ENCODE measurements at regions not wholly inside any gene's neighbourhood (a gene's known extent, or its start where the extent isn't known, plus 50 kb on each side); places are given as distances from the start of the nearest gene placed in this dataset.

- no peak for DNase-seq (ENCODE audit: low spot score)
Observed at GRCh38 chr13:68168448-68168847, 938.3 kb upstream of the PCDH9 start.

- no peak for DNase-seq (ENCODE audit: low spot score)
Observed at GRCh38 chr13:68160466-68160865, 930.3 kb upstream of the PCDH9 start.

- DNase-seq (ENCODE audit: low spot score), result no peak
Observed at GRCh38 chr13:68152414-68152813, 922.3 kb upstream of the PCDH9 start.

- DNase-seq (ENCODE audit: low spot score), result no peak
Observed at GRCh38 chr13:68145852-68146251, 915.7 kb upstream of the PCDH9 start.

- no peak for DNase-seq (ENCODE audit: low spot score)
Observed at GRCh38 chr13:68128297-68128915, 898.3 kb upstream of the PCDH9 start.

GRCh38 chr13:68125087-68125480 is 894.9 kb upstream of the PCDH9 start:
- DNase-seq (ENCODE audit: low spot score), result no peak

- no peak for DNase-seq (ENCODE audit: low spot score)
Observed at GRCh38 chr13:68124437-68125086, 894.4 kb upstream of the PCDH9 start.

- no peak for DNase-seq (ENCODE audit: low spot score)
Observed at GRCh38 chr13:68110178-68110768, 880.1 kb upstream of the PCDH9 start.

- DNase-seq (ENCODE audit: low spot score), result no peak
Observed at GRCh38 chr13:68107667-68108066, 877.5 kb upstream of the PCDH9 start.

- DNase-seq (ENCODE audit: low spot score), result no peak
Observed at GRCh38 chr13:68099631-68100030, 869.5 kb upstream of the PCDH9 start.

GRCh38 chr13:68081061-68081460 is 850.9 kb upstream of the PCDH9 start:
- no peak for DNase-seq (ENCODE audit: low spot score)

- DNase-seq (ENCODE audit: low spot score), result peak; percentile 30
Observed at GRCh38 chr13:68078874-68079273, 848.7 kb upstream of the PCDH9 start.

GRCh38 chr13:68078469-68078868 is 848.3 kb upstream of the PCDH9 start:
- DNase-seq (ENCODE audit: low spot score), result no peak

- DNase-seq (ENCODE audit: low spot score), result no peak
Observed at GRCh38 chr13:68076046-68076445, 845.9 kb upstream of the PCDH9 start.

- DNase-seq (ENCODE audit: low spot score), result peak; percentile 14
Observed at GRCh38 chr13:68066879-68067513, 836.9 kb upstream of the PCDH9 start.

GRCh38 chr13:68064001-68064770 is 834.0 kb upstream of the PCDH9 start:
- no peak for DNase-seq (ENCODE audit: low spot score)

GRCh38 chr13:68063181-68063580 is 833.0 kb upstream of the PCDH9 start:
- no peak for DNase-seq (ENCODE audit: low spot score)

GRCh38 chr13:68057836-68058235 is 827.7 kb upstream of the PCDH9 start:
- DNase-seq (ENCODE audit: low spot score), result no peak

GRCh38 chr13:68056816-68057710 is 826.9 kb upstream of the PCDH9 start:
- peak; percentile 29 for DNase-seq (ENCODE audit: low spot score)

GRCh38 chr13:68051910-68052309 is 821.8 kb upstream of the PCDH9 start:
- no peak for DNase-seq (ENCODE audit: low spot score)

GRCh38 chr13:68050761-68051160 is 820.6 kb upstream of the PCDH9 start:
- no peak for DNase-seq (ENCODE audit: low spot score)

All from HT-29 (cell line).